ENCODE measurements at regions not wholly inside any gene's neighbourhood (a gene's known extent, or its start where the extent isn't known, plus 50 kb on each side); places are given as distances from the start of the nearest gene placed in this dataset.
"Not testable (repeated sequence)": the region's sequence is repeated elsewhere in the genome, so short reads cannot be mapped to it uniquely, and the experiment has no call there.

GRCh38 chr6:98033617-98034016 is 750.6 kb upstream of the MMS22L start:
- no peak for DNase-seq (ENCODE audit: low read depth)
- in situ Hi-C loops (cut with HindIII; ENCODE audit: low pct_unique_long_range_greater_than_20kb, low sequenced_read_pairs), result no loop called here

GRCh38 chr6:98036344-98036923 is 753.4 kb upstream of the MMS22L start:
- no peak for DNase-seq (ENCODE audit: low read depth)
- in situ Hi-C loops (cut with HindIII; ENCODE audit: low pct_unique_long_range_greater_than_20kb, low sequenced_read_pairs), result no loop called here

- DNase-seq (ENCODE audit: low read depth), result no peak
- in situ Hi-C loops (cut with HindIII; ENCODE audit: low pct_unique_long_range_greater_than_20kb, low sequenced_read_pairs), result no loop called here
Observed at GRCh38 chr6:98037571-98037970, 754.6 kb upstream of the MMS22L start.

GRCh38 chr6:98039443-98039842 is 756.4 kb upstream of the MMS22L start:
- DNase-seq (ENCODE audit: low read depth), result no peak
- in situ Hi-C loops (cut with HindIII; ENCODE audit: low pct_unique_long_range_greater_than_20kb, low sequenced_read_pairs), result no loop called here

- no peak for DNase-seq (ENCODE audit: low read depth)
- in situ Hi-C loops (cut with HindIII; ENCODE audit: low pct_unique_long_range_greater_than_20kb, low sequenced_read_pairs), result no loop called here
Observed at GRCh38 chr6:98039904-98040607, 757.0 kb upstream of the MMS22L start.

GRCh38 chr6:98041056-98041455 is 758.0 kb upstream of the MMS22L start:
- in situ Hi-C loops (cut with HindIII; ENCODE audit: low pct_unique_long_range_greater_than_20kb, low sequenced_read_pairs), result no loop called here
- no peak for DNase-seq (ENCODE audit: low read depth)

- in situ Hi-C loops (cut with HindIII; ENCODE audit: low pct_unique_long_range_greater_than_20kb, low sequenced_read_pairs), result no loop called here
- no peak for DNase-seq (ENCODE audit: low read depth)
Observed at GRCh38 chr6:98041921-98042320, 758.9 kb upstream of the MMS22L start.

GRCh38 chr6:98044151-98044561 is 761.1 kb upstream of the MMS22L start:
- no peak for DNase-seq (ENCODE audit: low read depth)
- in situ Hi-C loops (cut with HindIII; ENCODE audit: low pct_unique_long_range_greater_than_20kb, low sequenced_read_pairs), result no loop called here

- in situ Hi-C loops (cut with HindIII; ENCODE audit: low pct_unique_long_range_greater_than_20kb, low sequenced_read_pairs), result no loop called here
- DNase-seq (ENCODE audit: low read depth), result no peak
Observed at GRCh38 chr6:98044791-98045470, 761.9 kb upstream of the MMS22L start.

GRCh38 chr6:98047164-98047563 is 764.1 kb upstream of the MMS22L start:
- no peak for DNase-seq (ENCODE audit: low read depth)
- in situ Hi-C loops (cut with HindIII; ENCODE audit: low pct_unique_long_range_greater_than_20kb, low sequenced_read_pairs), result no loop called here

GRCh38 chr6:98047871-98048270 is 764.9 kb upstream of the MMS22L start:
- in situ Hi-C loops (cut with HindIII; ENCODE audit: low pct_unique_long_range_greater_than_20kb, low sequenced_read_pairs), result no loop called here
- DNase-seq (ENCODE audit: low read depth), result no peak

GRCh38 chr6:98054453-98054852 is 771.4 kb upstream of the MMS22L start:
- in situ Hi-C loops (cut with HindIII; ENCODE audit: low pct_unique_long_range_greater_than_20kb, low sequenced_read_pairs), result no loop called here
- peak; percentile 10 for DNase-seq (ENCODE audit: low read depth)

GRCh38 chr6:98056955-98057354 is 773.9 kb upstream of the MMS22L start:
- in situ Hi-C loops (cut with HindIII; ENCODE audit: low pct_unique_long_range_greater_than_20kb, low sequenced_read_pairs), result no loop called here
- peak; percentile 41 for DNase-seq (ENCODE audit: low read depth)

GRCh38 chr6:98067375-98067774 is 767.0 kb upstream of the POU3F2 start:
- in situ Hi-C loops (cut with HindIII; ENCODE audit: low pct_unique_long_range_greater_than_20kb, low sequenced_read_pairs), result no loop called here
- DNase-seq (ENCODE audit: low read depth), result no peak

- DNase-seq (ENCODE audit: low read depth); in situ Hi-C loops (cut with HindIII; ENCODE audit: low pct_unique_long_range_greater_than_20kb, low sequenced_read_pairs): not testable (repeated sequence)
Observed at GRCh38 chr6:98088537-98088936, 745.8 kb upstream of the POU3F2 start.

GRCh38 chr6:98092331-98092730 is 742.0 kb upstream of the POU3F2 start:
- DNase-seq (ENCODE audit: low read depth), result no peak
- in situ Hi-C loops (cut with HindIII; ENCODE audit: low pct_unique_long_range_greater_than_20kb, low sequenced_read_pairs), result no loop called here

GRCh38 chr6:98094696-98095095 is 739.7 kb upstream of the POU3F2 start:
- no peak for DNase-seq (ENCODE audit: low read depth)
- in situ Hi-C loops (cut with HindIII; ENCODE audit: low pct_unique_long_range_greater_than_20kb, low sequenced_read_pairs), result no loop called here

- in situ Hi-C loops (cut with HindIII; ENCODE audit: low pct_unique_long_range_greater_than_20kb, low sequenced_read_pairs), result no loop called here
- no peak for DNase-seq (ENCODE audit: low read depth)
Observed at GRCh38 chr6:98107801-98108200, 726.6 kb upstream of the POU3F2 start.

- in situ Hi-C loops (cut with HindIII; ENCODE audit: low pct_unique_long_range_greater_than_20kb, low sequenced_read_pairs), result no loop called here
- DNase-seq (ENCODE audit: low read depth), result no peak
Observed at GRCh38 chr6:98116455-98116854, 717.9 kb upstream of the POU3F2 start.

- no peak for DNase-seq (ENCODE audit: low read depth)
- in situ Hi-C loops (cut with HindIII; ENCODE audit: low pct_unique_long_range_greater_than_20kb, low sequenced_read_pairs), result no loop called here
Observed at GRCh38 chr6:98117068-98117467, 717.3 kb upstream of the POU3F2 start.
